ENCODE measurements at regions not wholly inside any gene's neighbourhood (a gene's known extent, or its start where the extent isn't known, plus 50 kb on each side); places are given as distances from the start of the nearest gene placed in this dataset.
"Not testable (repeated sequence)": the region's sequence is repeated elsewhere in the genome, so short reads cannot be mapped to it uniquely, and the experiment has no call there.

DNA sequence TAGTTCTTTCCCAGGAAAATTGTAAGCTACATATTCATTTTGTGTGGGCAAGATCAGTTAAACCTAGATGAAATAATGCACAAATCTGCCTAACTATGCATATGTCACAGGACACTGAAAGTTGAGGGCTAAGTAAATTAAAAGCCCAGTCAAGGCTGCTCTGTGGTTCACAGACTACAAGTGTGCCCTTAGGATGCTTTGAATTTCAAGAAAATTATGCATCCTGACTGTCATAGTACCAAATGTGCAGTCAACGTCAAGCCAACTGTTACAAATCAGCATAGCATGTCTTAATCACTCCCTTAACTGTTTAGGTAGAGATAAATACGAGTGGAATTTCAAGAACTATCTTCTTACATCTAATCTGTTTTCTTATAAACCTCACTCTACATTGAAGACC, 55.8 kb downstream of the VCY start:
- H3K79me1 ChIP-seq (replicated peaks; ENCODE audit: low read length, poor library complexity, severe bottlenecking); DNase-seq; H3K4me2 ChIP-seq (ENCODE audit: low read length, poor library complexity, severe bottlenecking); H3K4me3 ChIP-seq (ENCODE audit: insufficient read depth in 1 of 2, low read depth in 1 of 2, low read length in 2 of 2); H3K9ac ChIP-seq (ENCODE audit: low read length); H2BK5ac ChIP-seq (ENCODE audit: low read depth, low read length, poor library complexity, severe bottlenecking); H2AK5ac ChIP-seq (ENCODE audit: low read length, severe bottlenecking); H2BK15ac ChIP-seq (ENCODE audit: low read depth, poor library complexity, severe bottlenecking); H3K27me3 ChIP-seq (ENCODE audit: control insufficient read depth in 1 of 2, insufficient read depth in 1 of 2, low read length in 2 of 2); H2AFZ ChIP-seq (ENCODE audit: low read depth, low read length); H3K27ac ChIP-seq (ENCODE audit: low read length, poor library complexity, severe bottlenecking); H3K18ac ChIP-seq (ENCODE audit: low read depth in 1 of 2, low read length in 2 of 2); H3K4me1 ChIP-seq (ENCODE audit: control insufficient read depth, insufficient read depth, low read depth, low read length); H3K9me3 ChIP-seq (ENCODE audit: control insufficient read depth, low read length); H4K91ac ChIP-seq (ENCODE audit: low read length); H3K14ac ChIP-seq (ENCODE audit: low read length in 2 of 2); H2BK120ac ChIP-seq (ENCODE audit: low read depth, low read length); H2BK12ac ChIP-seq (ENCODE audit: low read length in 2 of 2); H3K36me3 ChIP-seq (ENCODE audit: control insufficient read depth in 1 of 2, insufficient read depth in 2 of 2, low read depth in 1 of 2, low read length in 2 of 2); H4K8ac ChIP-seq (ENCODE audit: low read length); H3K23ac ChIP-seq (ENCODE audit: low read length in 2 of 2); H3K4ac ChIP-seq (ENCODE audit: low read depth in 1 of 2, low read length in 2 of 2): not testable (repeated sequence)
- WGBS = 71% methylated on average over 1 of the region's 2 CpGs
